ENCODE measurements at regions not wholly inside any gene's neighbourhood (a gene's known extent, or its start where the extent isn't known, plus 50 kb on each side); places are given as distances from the start of the nearest gene placed in this dataset.

DNA sequence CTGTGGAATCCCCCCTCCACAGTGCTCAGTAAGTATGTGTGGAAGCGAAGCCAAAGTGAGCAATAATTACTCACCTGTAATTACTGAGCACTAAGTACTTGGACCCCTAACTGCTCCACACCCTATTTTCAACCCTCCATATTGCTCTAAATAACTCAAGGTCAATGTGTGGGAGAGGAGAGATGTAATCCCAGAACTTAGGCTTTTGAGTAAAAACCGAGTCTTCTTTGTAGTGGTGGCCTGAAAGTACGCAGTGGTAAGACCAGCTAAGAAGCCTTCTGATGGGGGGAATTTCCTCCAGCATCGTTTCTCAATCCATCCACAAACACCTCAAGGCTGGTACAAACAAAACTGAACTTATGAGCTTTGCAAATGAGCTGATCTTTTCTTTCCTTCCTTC lies 551.6 kb downstream of the ZEB2 start:
- Histone ChIP-seq H3K36me3 (replicated peaks) (no peaks in the 10 kb centered on the region), H3K27me3 (ENCODE audit: low read depth) (no peaks in the 10 kb centered on the region), H3K4me1 (peaks cover 21% of the 10 kb centered on the region), H3K4me3 (no peak overlapping the region), H3K9me3 (no peaks in the 10 kb centered on the region)
- DNase-seq (ENCODE audit: low spot score in 2 of 2) = no peak
- in situ Hi-C loops (cut with MboI; ENCODE audit: low sequenced_read_pairs) = no loop called here

GRCh38 chr2:143965493-143966164 lies 554.3 kb downstream of the ZEB2 start:
- no peak for DNase-seq (ENCODE audit: low spot score in 2 of 2)
- Histone ChIP-seq H3K4me1 (no peaks in the 10 kb centered on the region), H3K9me3 (no peaks in the 10 kb centered on the region), H3K36me3 (replicated peaks) (no peaks in the 10 kb centered on the region), H3K4me3 (no peak overlapping the region), H3K27me3 (ENCODE audit: low read depth) (no peaks in the 10 kb centered on the region)
- in situ Hi-C loops (cut with MboI; ENCODE audit: low sequenced_read_pairs) = no loop called here

GRCh38 chr2:143964891-143965290 lies 555.0 kb downstream of the ZEB2 start:
- H3K36me3 ChIP-seq (replicated peaks) = no peaks in the 10 kb centered on the region
- H3K9me3 ChIP-seq = no peaks in the 10 kb centered on the region
- no peaks in the 10 kb centered on the region for H3K4me1 ChIP-seq
- DNase-seq (ENCODE audit: low spot score in 2 of 2) = no peak
- in situ Hi-C loops (cut with MboI; ENCODE audit: low sequenced_read_pairs) = no loop called here
- H3K4me3 ChIP-seq = no peak overlapping the region
- no peaks in the 10 kb centered on the region for H3K27me3 ChIP-seq (ENCODE audit: low read depth)

- no peaks in the 10 kb centered on the region for H3K27me3 ChIP-seq (ENCODE audit: low read depth)
- no peaks in the 10 kb centered on the region for H3K4me1 ChIP-seq
- H3K36me3 ChIP-seq (replicated peaks) = no peaks in the 10 kb centered on the region
- in situ Hi-C loops (cut with MboI; ENCODE audit: low sequenced_read_pairs) = no loop called here
- DNase-seq (ENCODE audit: low spot score in 2 of 2) = no peak
- no peaks in the 10 kb centered on the region for H3K9me3 ChIP-seq
- no peak overlapping the region for H3K4me3 ChIP-seq
These were observed 559.7 kb downstream of the ZEB2 start for GRCh38 chr2:143960177-143960576.

GRCh38 chr2:143957321-143957720 lies 562.6 kb downstream of the ZEB2 start:
- no peaks in the 10 kb centered on the region for H3K4me1 ChIP-seq
- no peaks in the 10 kb centered on the region for H3K36me3 ChIP-seq (replicated peaks)
- no peak for DNase-seq (ENCODE audit: low spot score in 2 of 2)
- no peaks in the 10 kb centered on the region for H3K27me3 ChIP-seq (ENCODE audit: low read depth)
- in situ Hi-C loops (cut with MboI; ENCODE audit: low sequenced_read_pairs) = no loop called here
- no peak overlapping the region for H3K4me3 ChIP-seq
- no peaks in the 10 kb centered on the region for H3K9me3 ChIP-seq

DNA sequence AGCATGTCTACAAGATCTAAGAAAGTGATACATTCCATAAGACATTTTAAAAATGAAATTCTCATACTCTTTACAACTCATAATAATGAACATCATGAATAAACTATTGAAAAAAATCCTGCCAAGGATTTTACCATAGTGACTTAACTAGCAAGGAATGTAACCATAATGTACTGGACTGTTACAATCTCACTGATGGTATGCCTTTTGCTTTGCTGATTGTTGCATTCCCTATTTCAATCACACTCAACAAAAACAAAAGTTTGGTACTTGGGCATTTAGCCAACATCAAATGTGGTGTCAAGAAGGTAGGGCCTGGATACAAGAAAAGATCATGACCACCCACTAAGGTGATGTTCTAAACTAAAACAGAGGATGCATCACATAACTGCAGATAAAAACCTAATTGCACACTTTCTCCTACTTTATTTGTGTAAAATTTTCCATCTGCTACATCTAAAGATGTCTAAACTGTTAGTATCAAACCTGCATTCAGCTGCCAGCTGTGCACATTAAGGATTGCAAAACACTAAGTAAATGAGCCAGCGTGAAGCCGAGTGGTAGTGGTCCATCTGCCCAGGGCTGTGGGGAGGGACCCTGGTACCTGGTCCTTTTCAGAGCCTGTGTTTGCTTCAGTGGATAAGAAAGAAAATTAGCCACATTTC lies 564.4 kb downstream of the ZEB2 start:
- no peaks in the 10 kb centered on the region for H3K4me1 ChIP-seq
- no peaks in the 10 kb centered on the region for H3K36me3 ChIP-seq (replicated peaks)
- in situ Hi-C loops (cut with MboI; ENCODE audit: low sequenced_read_pairs) = no loop called here
- no peak overlapping the region for H3K4me3 ChIP-seq
- H3K27me3 ChIP-seq (ENCODE audit: low read depth) = no peaks in the 10 kb centered on the region
- H3K9me3 ChIP-seq = no peaks in the 10 kb centered on the region
- DNase-seq (ENCODE audit: low spot score in 2 of 2) = no peak

- Histone ChIP-seq H3K36me3 (replicated peaks) (no peaks in the 10 kb centered on the region), H3K27me3 (ENCODE audit: low read depth) (no peaks in the 10 kb centered on the region), H3K4me3 (no peak overlapping the region), H3K4me1 (no peaks in the 10 kb centered on the region), H3K9me3 (no peaks in the 10 kb centered on the region)
- in situ Hi-C loops (cut with MboI; ENCODE audit: low sequenced_read_pairs) = no loop called here
- no peak for DNase-seq (ENCODE audit: low spot score in 2 of 2)
These were observed 565.1 kb downstream of the ZEB2 start for GRCh38 chr2:143954844-143955243.

DNA sequence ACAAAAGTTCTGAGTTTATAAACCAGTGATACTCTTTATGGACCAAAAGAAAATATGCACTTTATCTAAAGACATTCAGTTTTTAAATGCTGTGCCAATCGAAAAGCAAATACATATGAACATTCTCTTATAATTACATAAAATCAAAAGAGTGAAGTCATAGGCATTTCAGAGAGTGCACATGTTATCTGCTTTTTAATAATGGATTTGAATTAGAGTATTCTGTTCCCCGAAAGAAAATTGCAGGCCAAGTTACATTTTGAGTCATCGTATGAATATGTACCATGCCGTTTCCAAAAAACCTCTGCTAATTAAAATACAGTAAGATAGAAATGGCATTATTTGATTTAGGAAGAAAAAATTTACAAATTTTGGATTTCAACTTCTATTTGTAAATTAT lies 565.7 kb downstream of the ZEB2 start:
- H3K9me3 ChIP-seq = no peaks in the 10 kb centered on the region
- no peak for DNase-seq (ENCODE audit: low spot score in 2 of 2)
- in situ Hi-C loops (cut with MboI; ENCODE audit: low sequenced_read_pairs) = no loop called here
- H3K27me3 ChIP-seq (ENCODE audit: low read depth) = no peaks in the 10 kb centered on the region
- no peaks in the 10 kb centered on the region for H3K36me3 ChIP-seq (replicated peaks)
- no peaks in the 10 kb centered on the region for H3K4me1 ChIP-seq
- no peak overlapping the region for H3K4me3 ChIP-seq

- no peak for DNase-seq (ENCODE audit: low spot score in 2 of 2)
- in situ Hi-C loops (cut with MboI; ENCODE audit: low sequenced_read_pairs) = no loop called here
These were observed 566.4 kb downstream of the ZEB2 start for GRCh38 chr2:143953451-143954030.

DNA sequence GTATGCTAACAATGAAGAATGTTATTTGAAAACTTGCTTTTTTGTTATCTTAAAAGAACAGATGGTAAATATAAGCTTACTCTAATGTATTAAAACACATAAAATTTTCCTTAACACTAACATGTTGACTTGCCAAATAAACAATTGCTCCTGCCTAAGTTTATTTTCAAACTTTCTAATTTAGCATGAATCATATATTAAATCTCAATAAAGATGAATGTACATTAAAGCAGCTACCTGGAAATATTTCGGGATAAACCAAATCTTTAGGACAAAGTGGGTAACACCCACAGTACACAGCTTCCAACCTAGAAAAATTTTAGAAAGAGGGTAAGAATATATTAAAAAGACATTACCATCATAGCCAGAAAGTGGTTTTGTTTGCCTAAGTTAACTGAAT lies 567.4 kb downstream of the ZEB2 start:
- in situ Hi-C loops (cut with MboI; ENCODE audit: low sequenced_read_pairs) = no loop called here
- Histone ChIP-seq H3K4me3 (no peak overlapping the region), H3K4me1 (no peaks in the 10 kb centered on the region), H3K9me3 (no peaks in the 10 kb centered on the region), H3K36me3 (replicated peaks) (no peaks in the 10 kb centered on the region), H3K27me3 (ENCODE audit: low read depth) (no peaks in the 10 kb centered on the region)
- DNase-seq (ENCODE audit: low spot score in 2 of 2) = no peak

More at GRCh38 chr2:143953451-143954030, 566.4 kb downstream of the ZEB2 start:
- Histone ChIP-seq H3K4me3 (no peak overlapping the region), H3K36me3 (replicated peaks) (no peaks in the 10 kb centered on the region), H3K27me3 (ENCODE audit: low read depth) (no peaks in the 10 kb centered on the region), H3K9me3 (no peaks in the 10 kb centered on the region), H3K4me1 (no peaks in the 10 kb centered on the region)

DNA sequence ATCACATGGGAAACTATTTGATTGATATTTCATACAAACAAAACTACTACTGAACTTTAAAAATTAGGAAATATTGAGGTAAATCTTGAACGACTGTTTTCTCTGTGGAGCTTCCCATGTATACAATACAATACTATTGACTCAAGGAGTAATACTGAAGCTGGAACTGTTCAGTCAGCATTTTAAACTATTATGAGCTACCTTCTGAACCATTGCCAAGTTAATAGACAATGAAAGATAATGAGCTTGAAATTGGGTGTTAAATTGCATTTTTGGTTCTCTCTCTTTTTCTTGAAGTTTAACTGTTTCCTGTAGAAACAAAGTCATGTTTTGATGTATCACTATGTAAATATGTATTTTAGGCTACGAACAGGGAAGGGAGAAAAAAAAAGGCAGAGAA lies 569.2 kb downstream of the ZEB2 start:
- Histone ChIP-seq H3K4me3 (no peak overlapping the region), H3K27me3 (ENCODE audit: low read depth) (no peaks in the 10 kb centered on the region), H3K36me3 (replicated peaks) (no peaks in the 10 kb centered on the region), H3K4me1 (no peaks in the 10 kb centered on the region), H3K9me3 (no peaks in the 10 kb centered on the region)
- in situ Hi-C loops (cut with MboI; ENCODE audit: low sequenced_read_pairs) = no loop called here
- DNase-seq (ENCODE audit: low spot score in 2 of 2) = no peak

DNA sequence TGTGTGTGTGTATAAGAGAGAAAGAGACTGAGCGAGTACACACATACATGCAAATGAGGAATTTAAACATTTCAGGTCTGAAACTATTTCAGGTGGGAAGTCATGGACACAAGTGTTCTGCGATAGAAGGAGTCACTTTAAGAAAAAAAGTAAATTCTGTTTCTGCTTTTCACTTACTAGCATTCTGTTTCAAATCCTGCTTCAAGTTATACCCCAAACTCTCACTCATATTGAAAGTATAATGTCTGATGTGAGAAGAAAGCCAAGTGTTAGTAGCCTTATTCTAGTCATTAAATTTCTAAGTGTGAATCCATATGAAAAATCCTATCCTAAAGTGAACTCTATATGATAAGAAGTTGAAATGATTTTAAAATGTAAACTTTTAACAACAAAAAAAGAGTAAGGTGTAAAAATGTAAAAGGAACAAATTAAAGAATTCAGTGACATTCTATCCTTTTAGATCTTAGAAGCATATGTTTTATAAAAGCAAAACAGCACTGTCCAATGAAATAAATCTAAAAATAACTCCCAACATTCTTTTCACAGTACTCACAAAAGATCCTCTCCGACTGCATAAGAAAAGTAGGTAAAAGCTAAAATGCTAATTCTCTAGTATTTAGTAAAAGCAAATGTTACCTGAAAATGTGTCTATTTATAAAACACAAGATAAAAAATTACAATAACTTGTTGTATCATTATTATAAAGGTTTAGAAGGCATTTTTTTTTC lies 570.6 kb downstream of the ZEB2 start:
- H3K4me3 ChIP-seq = no peak overlapping the region
- no peaks in the 10 kb centered on the region for H3K4me1 ChIP-seq
- H3K27me3 ChIP-seq (ENCODE audit: low read depth) = no peaks in the 10 kb centered on the region
- no peaks in the 10 kb centered on the region for H3K36me3 ChIP-seq (replicated peaks)
- in situ Hi-C loops (cut with MboI; ENCODE audit: low sequenced_read_pairs) = no loop called here
- no peaks in the 10 kb centered on the region for H3K9me3 ChIP-seq
- DNase-seq (ENCODE audit: low spot score in 2 of 2) = no peak

- no peak for DNase-seq (ENCODE audit: low spot score in 2 of 2)
- Histone ChIP-seq H3K9me3 (no peaks in the 10 kb centered on the region), H3K27me3 (ENCODE audit: low read depth) (no peaks in the 10 kb centered on the region), H3K4me1 (no peaks in the 10 kb centered on the region), H3K36me3 (replicated peaks) (no peaks in the 10 kb centered on the region), H3K4me3 (no peak overlapping the region)
- in situ Hi-C loops (cut with MboI; ENCODE audit: low sequenced_read_pairs) = no loop called here
These were observed 571.2 kb downstream of the ZEB2 start for GRCh38 chr2:143948710-143949109.

All from HAP-1 (cell line).